CD4-positive, alpha-beta T cell treated with Interleukin-4 for 1 hour (primary cell): ENCODE measurements at regions not wholly inside any gene's neighbourhood (a gene's known extent, or its start where the extent isn't known, plus 50 kb on each side); places are given as distances from the start of the nearest gene placed in this dataset.

Source experiments
- DNase-seq, 2 donors: peaks; one replicate each; pipeline ENCODE4 v3.0.0-alpha.2; 2020 to 2022

- no peak for DNase-seq
These were observed 468.4 kb downstream of the ZSWIM6 start for GRCh38 chr5:61800450-61800849.

GRCh38 chr5:61801174-61801573, 469.1 kb downstream of the ZSWIM6 start:
- no peak for DNase-seq

GRCh38 chr5:61802456-61802855, 470.4 kb downstream of the ZSWIM6 start:
- no peak for DNase-seq

- no peak for DNase-seq
These were observed 473.0 kb downstream of the ZSWIM6 start for GRCh38 chr5:61805101-61805500.

GRCh38 chr5:61806491-61807020, 474.5 kb downstream of the ZSWIM6 start:
- DNase-seq: no peak

GRCh38 chr5:61808091-61808490, 476.0 kb downstream of the ZSWIM6 start:
- DNase-seq: no peak

GRCh38 chr5:61808909-61809308, 476.9 kb downstream of the ZSWIM6 start:
- DNase-seq: no peak

- DNase-seq: no peak
These were observed 477.6 kb downstream of the ZSWIM6 start for GRCh38 chr5:61809651-61810050.

GRCh38 chr5:61811052-61811451, 479.0 kb downstream of the ZSWIM6 start:
- DNase-seq: no peak

GRCh38 chr5:61813361-61813760, 481.3 kb downstream of the ZSWIM6 start:
- no peak for DNase-seq

- no peak for DNase-seq
These were observed 483.3 kb downstream of the ZSWIM6 start for GRCh38 chr5:61815339-61815738.

GRCh38 chr5:61816146-61816545, 484.1 kb downstream of the ZSWIM6 start:
- no peak for DNase-seq

GRCh38 chr5:61816585-61817450, 484.8 kb downstream of the ZSWIM6 start:
- DNase-seq: no peak

- no peak for DNase-seq
These were observed 485.6 kb downstream of the ZSWIM6 start for GRCh38 chr5:61817472-61818326.

GRCh38 chr5:61820836-61821235, 485.2 kb upstream of the KIF2A start:
- DNase-seq: no peak

- no peak for DNase-seq
These were observed 484.4 kb upstream of the KIF2A start for GRCh38 chr5:61821561-61821960.

- no peak for DNase-seq
These were observed 483.4 kb upstream of the KIF2A start for GRCh38 chr5:61822584-61822983.

- no peak for DNase-seq
These were observed 482.9 kb upstream of the KIF2A start for GRCh38 chr5:61823065-61823464.

GRCh38 chr5:61823781-61824180, 482.2 kb upstream of the KIF2A start:
- DNase-seq: no peak

GRCh38 chr5:61824396-61824795, 481.6 kb upstream of the KIF2A start:
- no peak for DNase-seq

GRCh38 chr5:61827445-61827975, 478.5 kb upstream of the KIF2A start:
- DNase-seq: no peak

- DNase-seq: no peak
These were observed 477.1 kb upstream of the KIF2A start for GRCh38 chr5:61828856-61829255.

- DNase-seq: no peak
These were observed 474.3 kb upstream of the KIF2A start for GRCh38 chr5:61831736-61832135.
